ENCODE measurements at regions not wholly inside any gene's neighbourhood (a gene's known extent, or its start where the extent isn't known, plus 50 kb on each side); places are given as distances from the start of the nearest gene placed in this dataset.

- TF ChIP-seq, protein P1, sequence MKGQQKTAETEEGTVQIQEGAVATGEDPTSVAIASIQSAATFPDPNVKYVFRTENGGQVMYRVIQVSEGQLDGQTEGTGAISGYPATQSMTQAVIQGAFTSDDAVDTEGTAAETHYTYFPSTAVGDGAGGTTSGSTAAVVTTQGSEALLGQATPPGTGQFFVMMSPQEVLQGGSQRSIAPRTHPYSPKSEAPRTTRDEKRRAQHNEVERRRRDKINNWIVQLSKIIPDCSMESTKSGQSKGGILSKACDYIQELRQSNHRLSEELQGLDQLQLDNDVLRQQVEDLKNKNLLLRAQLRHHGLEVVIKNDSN (IDR thresholded peaks at IDR 0.05; ENCODE audit: borderline replicate concordance, extremely low read length, insufficient read depth, low read depth, low read length), result no peak
- TF ChIP-seq CREB1 (IDR thresholded peaks at IDR 0.05; ENCODE audit: low read depth) (no peak), FOXK2 (IDR thresholded peaks at IDR 0.05) (no peak)
These were observed 497.0 kb downstream of the DTWD2 start (continued) for GRCh38 chr5:118491351-118491750.

DNA sequence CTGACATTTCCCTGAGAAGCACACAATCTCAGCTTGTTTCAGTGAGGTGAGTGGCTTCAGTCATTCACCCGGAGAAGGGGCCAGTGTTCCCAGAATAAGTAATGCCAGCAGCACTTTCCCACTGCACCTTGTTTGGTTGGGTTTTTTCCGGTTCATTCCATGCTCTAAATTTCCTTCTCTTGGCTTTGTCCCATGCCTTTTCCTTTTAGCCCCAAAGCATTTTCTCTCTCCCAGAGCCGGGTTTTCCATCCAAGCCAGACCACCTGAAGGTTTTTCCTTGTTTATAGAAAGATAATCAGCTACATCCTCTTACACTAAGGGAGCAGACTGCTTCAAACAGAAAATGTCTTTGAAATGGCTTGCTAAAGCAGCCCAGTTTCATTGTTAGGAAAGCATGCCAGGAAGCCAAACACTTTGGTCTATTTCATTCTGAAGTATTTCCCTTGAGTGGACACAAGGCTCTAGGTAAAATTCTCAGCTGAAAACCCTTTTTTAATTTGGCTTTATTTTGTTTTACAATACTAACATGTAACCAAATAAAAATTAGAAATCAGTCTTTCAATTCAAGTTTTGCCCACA is 501.6 kb downstream of the DTWD2 start:
- ChIA-PET RAD21 (ENCODE audit: unreplicated experiment) (no interaction called here), SMC1A (ENCODE audit: uncharacterized antibody, unreplicated experiment) (no interaction called here), POLR2A (no interaction called here), CTCF (no interaction called here)
- Histone ChIP-seq H3K9me3 (replicated peaks; ENCODE audit: control insufficient read depth, insufficient read depth, low read length) (no peaks in the 10 kb centered on the region), H2AFZ (ENCODE audit: control insufficient read depth, low read depth, low read length) (no peak overlapping the region), H3K4me3 (no peak overlapping the region), H3K4me2 (ENCODE audit: control insufficient read depth, insufficient read depth) (no peak overlapping the region), H3K4me1 (ENCODE audit: control insufficient read depth, insufficient read depth, low read length) (no peaks in the 10 kb centered on the region), H3K27ac (ENCODE audit: control insufficient read depth, insufficient read depth) (no peak overlapping the region), H3K27me3 (replicated peaks in 1 of 2; ENCODE audit: control insufficient read depth in 2 of 2, insufficient read depth in 2 of 2, low read length in 1 of 2) (no peaks in the 10 kb centered on the region), H4K20me1 (ENCODE audit: control insufficient read depth, insufficient read depth) (no peaks in the 10 kb centered on the region), H3K79me2 (ENCODE audit: control insufficient read depth, insufficient read depth, low read length) (no peaks in the 10 kb centered on the region), H3K36me3 (ENCODE audit: control insufficient read depth in 2 of 2, insufficient read depth in 2 of 2, low read length in 1 of 2) (no peaks in the 10 kb centered on the region), H3K9ac (ENCODE audit: control insufficient read depth, insufficient read depth, low read length) (no peak overlapping the region)
- ATAC-seq (no peak), FAIRE-seq (no peak), DNase-seq (ENCODE audit: low read depth, low spot score) (no peak)
- 35% methylated on average over 3 of the region's 3 CpGs for WGBS (ENCODE audit: insufficient coverage, insufficient replicate concordance, low lambda C conversion rate, missing lambda C conversion rate)
- BruUV-seq (replicated peaks), result no TSS peak
- intact Hi-C loops (cut with micrococcal nuclease; ENCODE audit: unreplicated experiment) (no loop called here), in situ Hi-C loops (cut with MboI) (no loop called here)
- TF ChIP-seq ETV6 (conservative IDR thresholded peaks at IDR 0.05 in 1 of 2, IDR thresholded peaks at IDR 0.05 in 1 of 2; ENCODE audit: borderline replicate concordance in 1 of 2, low read depth in 1 of 2) (no peak), PAX5 (IDR thresholded peaks at IDR 0.05; ENCODE audit: borderline replicate concordance, low read depth, low read length) (no peak), POLR2A (IDR thresholded peaks at IDR 0.05; ENCODE audit: low read depth, low read length) (no peak), IKZF2 (IDR thresholded peaks at IDR 0.05) (no peak), CEBPZ (IDR thresholded peaks at IDR 0.05; ENCODE audit: low read depth, low read length) (no peak), IRF3 (IDR thresholded peaks at IDR 0.05) (no peak), CBFB (IDR thresholded peaks at IDR 0.05; ENCODE audit: low read depth) (no peak), FOXM1 (IDR thresholded peaks at IDR 0.05; ENCODE audit: low read depth, low read length) (no peak), SUPT20H (IDR thresholded peaks at IDR 0.05; ENCODE audit: borderline replicate concordance, control insufficient read depth, low read depth, low read length) (no peak), MEF2B (IDR thresholded peaks at IDR 0.05; ENCODE audit: partially characterized antibody, poor library complexity, severe bottlenecking) (no peak), CEBPB (IDR thresholded peaks at IDR 0.05; ENCODE audit: borderline replicate concordance in 1 of 2, low read depth in 2 of 2, low read length in 2 of 2) (no peak), SMAD5 (IDR thresholded peaks at IDR 0.05; ENCODE audit: low read depth) (no peak), EP300 (IDR thresholded peaks at IDR 0.05; ENCODE audit: borderline replicate concordance in 1 of 2, control insufficient read depth in 1 of 2, low read depth in 2 of 2, low read length in 2 of 2) (no peak), KLF5 (IDR thresholded peaks at IDR 0.05; ENCODE audit: partially characterized antibody) (no peak), RELA (IDR thresholded peaks at IDR 0.05; ENCODE audit: borderline replicate concordance, partially characterized antibody) (no peak), FOS (IDR thresholded peaks at IDR 0.05; ENCODE audit: borderline replicate concordance, extremely low read depth, insufficient read length) (no peak)

Measured in GM12878 (cell line).